GM12875 (cell line): ENCODE measurements at regions not wholly inside any gene's neighbourhood (a gene's known extent, or its start where the extent isn't known, plus 50 kb on each side); places are given as distances from the start of the nearest gene placed in this dataset.

Experiments used
- H3K4me3 ChIP-seq: one replicate; pipeline ENCODE4 v1.5.1; 2011; ENCODE audit warnings: low read depth, low read length, control low read depth
- TF ChIP-seq, protein P1 (sequence below): IDR thresholded peaks from 2 replicates; pipeline ENCODE4 v1.5.1; 2011; ENCODE audit warnings: low read depth, mild to moderate bottlenecking, control low read depth, inconsistent platforms, low read length, moderate library complexity, borderline replicate concordance; ENCODE audit not compliant: insufficient read depth

DNA sequence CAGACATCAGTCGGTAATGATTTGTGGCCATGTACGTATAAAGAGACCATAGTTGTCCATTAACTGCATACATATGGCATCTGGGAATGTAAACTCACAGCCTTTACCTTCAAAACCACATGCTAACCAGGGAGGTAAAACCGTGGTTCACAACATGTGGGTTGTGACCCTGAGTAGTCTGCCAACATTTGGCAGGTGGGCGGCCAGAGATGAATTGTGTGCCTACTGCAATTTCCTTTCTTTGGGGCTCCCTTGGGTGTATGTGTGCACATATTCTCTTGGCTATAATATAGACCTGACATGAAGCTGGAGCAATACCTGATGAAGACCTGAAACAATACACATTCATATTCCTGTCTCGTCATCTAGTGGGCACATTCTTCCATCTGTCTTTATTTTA, 396.0 kb downstream of the MLLT3 start:
- H3K4me3 ChIP-seq, result no peak overlapping the region
- TF ChIP-seq, protein P1, sequence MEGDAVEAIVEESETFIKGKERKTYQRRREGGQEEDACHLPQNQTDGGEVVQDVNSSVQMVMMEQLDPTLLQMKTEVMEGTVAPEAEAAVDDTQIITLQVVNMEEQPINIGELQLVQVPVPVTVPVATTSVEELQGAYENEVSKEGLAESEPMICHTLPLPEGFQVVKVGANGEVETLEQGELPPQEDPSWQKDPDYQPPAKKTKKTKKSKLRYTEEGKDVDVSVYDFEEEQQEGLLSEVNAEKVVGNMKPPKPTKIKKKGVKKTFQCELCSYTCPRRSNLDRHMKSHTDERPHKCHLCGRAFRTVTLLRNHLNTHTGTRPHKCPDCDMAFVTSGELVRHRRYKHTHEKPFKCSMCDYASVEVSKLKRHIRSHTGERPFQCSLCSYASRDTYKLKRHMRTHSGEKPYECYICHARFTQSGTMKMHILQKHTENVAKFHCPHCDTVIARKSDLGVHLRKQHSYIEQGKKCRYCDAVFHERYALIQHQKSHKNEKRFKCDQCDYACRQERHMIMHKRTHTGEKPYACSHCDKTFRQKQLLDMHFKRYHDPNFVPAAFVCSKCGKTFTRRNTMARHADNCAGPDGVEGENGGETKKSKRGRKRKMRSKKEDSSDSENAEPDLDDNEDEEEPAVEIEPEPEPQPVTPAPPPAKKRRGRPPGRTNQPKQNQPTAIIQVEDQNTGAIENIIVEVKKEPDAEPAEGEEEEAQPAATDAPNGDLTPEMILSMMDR, result no peak

DNA sequence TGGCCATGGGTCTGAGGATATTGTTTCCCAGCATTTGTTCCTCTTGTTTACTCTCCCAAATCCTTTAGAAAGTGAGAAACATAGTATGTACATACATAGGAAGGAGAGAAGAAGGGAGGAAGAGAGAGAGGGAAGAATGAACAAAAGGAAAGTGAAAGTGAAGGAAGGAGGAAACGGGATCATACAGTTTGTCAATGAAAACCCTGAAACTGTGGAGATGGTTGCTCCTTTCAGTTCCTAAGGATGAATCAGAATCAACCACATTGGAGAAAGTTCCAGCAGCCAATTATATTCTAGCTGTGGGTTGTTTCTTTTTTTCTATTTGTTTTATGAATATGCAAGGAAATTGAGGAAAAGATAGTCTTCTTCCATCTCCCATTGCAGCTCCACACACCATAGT, 396.5 kb downstream of the MLLT3 start:
- TF ChIP-seq, protein P1, result no peak

DNA sequence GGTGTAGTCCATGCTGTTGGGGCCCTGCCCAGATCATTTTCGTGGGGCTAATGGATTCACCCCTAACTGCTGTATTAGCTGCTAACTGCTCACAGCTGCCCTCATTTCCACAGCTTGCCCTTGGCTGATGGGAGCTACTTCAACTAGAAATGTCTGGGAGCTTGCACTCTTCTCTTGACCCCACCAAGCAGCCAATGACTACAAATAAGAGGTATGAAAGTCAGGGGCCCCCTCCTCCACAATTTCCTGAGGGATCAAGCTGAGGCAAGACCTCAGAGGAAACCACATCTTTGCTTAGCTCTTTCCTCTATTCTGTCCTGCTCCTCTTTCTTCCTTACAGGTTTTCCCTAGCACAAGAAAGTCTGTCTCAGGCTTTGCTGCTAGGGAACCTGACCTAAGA, 397.5 kb downstream of the MLLT3 start:
- H3K4me3 ChIP-seq, result no peak overlapping the region
- TF ChIP-seq, protein P1, result no peak

More for the DNA sequence above, 396.5 kb downstream of the MLLT3 start:
- no peak overlapping the region for H3K4me3 ChIP-seq

DNA sequence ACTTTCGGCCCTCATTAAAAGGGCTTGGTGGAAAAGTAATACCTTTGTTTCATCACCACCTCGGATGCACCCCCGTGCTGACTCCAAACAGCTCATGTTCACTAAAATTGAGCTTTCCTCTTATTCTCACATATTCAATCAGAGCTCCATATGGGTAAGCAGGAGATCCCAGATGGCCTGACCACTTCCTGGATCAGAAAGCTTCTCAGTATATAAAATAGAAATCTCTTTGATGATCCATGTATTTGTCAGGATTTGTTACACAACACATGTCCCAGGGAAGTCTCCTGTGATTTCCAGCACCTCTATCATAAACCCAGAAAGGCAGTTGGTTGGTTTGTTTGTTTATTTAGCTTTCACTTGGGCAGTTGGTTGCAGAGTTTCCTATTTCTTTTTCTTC, 402.0 kb downstream of the MLLT3 start:
- no peak overlapping the region for H3K4me3 ChIP-seq
- TF ChIP-seq, protein P1, result no peak

DNA sequence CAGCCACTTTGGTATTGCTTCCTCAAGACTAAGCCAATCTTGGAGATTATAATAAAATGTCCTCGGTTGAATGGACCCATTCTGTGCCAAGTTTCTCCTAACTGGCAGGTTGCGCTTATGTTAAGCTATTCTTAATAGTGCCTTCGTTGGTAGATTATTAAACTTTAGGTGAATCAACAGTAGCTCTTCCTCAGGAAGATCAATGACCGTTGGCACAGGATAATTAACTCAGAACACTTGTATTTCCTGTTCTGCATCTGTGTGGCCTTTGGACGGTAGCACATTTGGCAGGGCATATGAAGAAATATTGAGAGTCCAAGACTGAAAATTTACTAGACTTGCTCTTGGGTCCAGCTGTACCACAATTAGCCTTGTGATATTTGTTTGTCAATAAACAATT, 402.9 kb downstream of the MLLT3 start:
- TF ChIP-seq, protein P1, result no peak
- H3K4me3 ChIP-seq, result no peak overlapping the region

DNA sequence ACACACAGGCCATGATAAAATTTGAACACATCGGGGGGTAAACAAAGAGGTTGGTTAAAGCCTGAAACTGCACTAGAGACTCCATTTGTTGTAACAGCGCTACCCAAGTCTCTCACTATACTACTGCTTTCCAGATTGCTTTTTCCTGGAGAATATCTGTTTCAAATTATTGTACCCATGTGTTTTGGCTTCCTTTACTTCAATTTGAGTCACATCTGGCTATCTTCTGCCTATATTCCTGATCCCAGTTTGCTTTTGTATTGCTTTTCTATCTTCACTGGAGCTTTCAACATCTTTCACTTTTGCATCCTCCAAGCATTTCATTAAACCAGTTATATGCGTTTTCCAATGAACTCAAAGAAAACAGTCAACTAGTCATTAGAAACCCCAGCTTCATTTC, 404.7 kb downstream of the MLLT3 start:
- TF ChIP-seq, protein P1, result no peak
- H3K4me3 ChIP-seq, result no peak overlapping the region

DNA sequence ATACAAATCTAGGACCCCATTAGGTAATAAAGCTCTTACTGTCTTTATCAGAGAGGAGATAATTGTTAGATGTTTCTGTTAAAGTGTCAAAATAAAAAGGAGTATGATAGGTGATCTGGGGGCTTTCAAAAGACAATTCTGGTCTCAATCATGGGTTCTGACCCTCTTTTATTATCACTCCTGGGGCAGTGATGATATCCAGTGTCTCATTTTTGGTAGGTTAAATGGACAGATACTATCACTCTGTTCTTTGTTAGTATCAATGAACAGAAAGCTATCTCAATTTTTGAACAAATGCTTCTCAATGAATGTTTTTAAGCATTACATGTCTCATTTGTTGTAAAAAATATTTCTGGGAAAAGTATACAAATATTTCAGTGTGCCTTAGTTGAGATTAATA, 405.9 kb downstream of the MLLT3 start:
- no peak overlapping the region for H3K4me3 ChIP-seq
- TF ChIP-seq, protein P1, result no peak
